Progenitor cell of endocrine pancreas (in vitro differentiated cells): ENCODE measurements at regions not wholly inside any gene's neighbourhood (a gene's known extent, or its start where the extent isn't known, plus 50 kb on each side); places are given as distances from the start of the nearest gene placed in this dataset.
"Not testable (repeated sequence)": the region's sequence is repeated elsewhere in the genome, so short reads cannot be mapped to it uniquely, and the experiment has no call there.

Experiments
- DNase-seq: peaks from one replicate; pipeline ENCODE4 v3.0.0; 2021; ENCODE audit warnings: low spot score; ENCODE audit not compliant: unreplicated experiment
- H3K27ac Mint-ChIP-seq: 2 replicates; pipeline ENCODE4 v1.8.0; 2021; ENCODE audit warnings: mild to moderate bottlenecking, moderate library complexity, mixed read lengths
- H3K27me3 Mint-ChIP-seq: 2 replicates; pipeline ENCODE4 v1.8.0; 2021; ENCODE audit warnings: mixed read lengths
- H3K36me3 Mint-ChIP-seq: 2 replicates; pipeline ENCODE4 v1.8.0; 2022; ENCODE audit warnings: mixed read lengths; ENCODE audit not compliant: insufficient read depth
- H3K4me1 Mint-ChIP-seq: 2 replicates; pipeline ENCODE4 v1.8.0; 2021; ENCODE audit warnings: low read depth, mixed read lengths
- H3K4me3 Mint-ChIP-seq: 2 replicates; pipeline ENCODE4 v1.8.0; 2021; ENCODE audit warnings: low read depth, mild to moderate bottlenecking, moderate library complexity, mixed read lengths
- H3K9me3 Mint-ChIP-seq: 2 replicates; pipeline ENCODE4 v1.8.0; 2021; ENCODE audit warnings: low read depth, mixed read lengths
- CTCF ChIP-seq: fragments of 200-600 bp; sonication (generic); IDR thresholded peaks from one replicate; pipeline ENCODE4 v1.5.0; 2021; ENCODE audit warnings: antibody characterized with exemption, mild to moderate bottlenecking; ENCODE audit not compliant: unreplicated experiment

GRCh38 chr6:85005494-85005893 lies 241.1 kb upstream of the TBX18 start:
- TF ChIP-seq CTCF = no peak
- no peak overlapping the region for H3K27ac Mint-ChIP-seq
- no peaks in the 10 kb centered on the region for H3K4me1 Mint-ChIP-seq
- no peak for DNase-seq
- no peaks in the 10 kb centered on the region for H3K36me3 Mint-ChIP-seq
- H3K9me3 Mint-ChIP-seq = no peaks in the 10 kb centered on the region
- no peak overlapping the region for H3K4me3 Mint-ChIP-seq
- no peaks in the 10 kb centered on the region for H3K27me3 Mint-ChIP-seq

DNA sequence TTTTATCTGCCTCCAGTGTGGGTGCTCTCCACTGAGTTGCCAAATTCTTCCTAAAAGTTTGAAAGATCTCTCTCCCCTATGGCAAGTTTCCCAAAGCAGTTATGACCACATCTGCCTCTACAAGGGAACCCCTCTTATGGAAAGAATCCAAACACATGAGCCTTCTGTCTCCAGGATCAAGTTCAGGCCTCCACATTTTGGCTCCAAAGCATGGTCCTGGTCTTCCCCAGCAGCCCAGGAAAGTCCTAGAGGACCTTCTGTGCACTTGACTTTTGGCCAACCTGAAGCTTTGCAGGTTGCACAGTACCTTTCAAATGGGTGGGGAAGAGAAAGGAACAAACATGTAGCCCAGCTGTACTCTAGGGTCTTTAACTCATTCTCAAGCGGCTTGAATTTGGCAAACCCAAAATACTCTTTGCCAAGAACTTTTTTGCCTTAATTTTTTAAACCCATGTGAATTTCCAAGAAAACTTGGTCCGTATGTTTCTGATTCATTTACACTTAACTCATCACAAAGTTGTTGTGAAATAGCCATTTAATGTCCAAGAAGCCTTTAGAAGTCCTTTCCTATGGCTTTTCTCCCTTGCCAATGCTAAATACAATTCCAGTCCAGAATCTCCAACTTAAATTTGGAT lies 240.1 kb upstream of the TBX18 start:
- Mint-ChIP-seq H3K4me1 (no peaks in the 10 kb centered on the region), H3K9me3 (no peaks in the 10 kb centered on the region), H3K27me3 (no peaks in the 10 kb centered on the region), H3K27ac (no peak overlapping the region), H3K4me3 (no peak overlapping the region), H3K36me3 (no peaks in the 10 kb centered on the region)
- TF ChIP-seq CTCF = no peak
- DNase-seq = no peak

DNA sequence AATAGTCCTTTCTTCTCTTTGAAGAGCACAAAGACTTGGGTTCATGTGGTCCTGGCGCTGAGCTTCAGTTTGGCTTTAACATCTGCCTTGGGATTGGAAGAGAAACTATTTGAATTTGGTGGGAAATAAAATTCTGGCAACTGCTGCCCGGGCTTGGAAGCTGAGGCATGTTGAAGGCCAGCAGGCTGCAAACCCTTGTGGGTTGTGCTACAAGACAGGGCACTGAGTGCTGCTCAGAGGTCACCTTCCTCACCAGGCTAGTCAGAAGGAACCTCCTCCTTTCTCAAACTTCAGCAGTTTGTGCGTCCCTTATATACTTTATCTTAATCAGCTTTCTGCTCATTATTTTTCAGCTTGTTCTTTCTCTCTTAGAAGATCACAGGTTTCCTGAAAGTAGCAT lies 238.4 kb upstream of the TBX18 start:
- H3K27ac Mint-ChIP-seq = no peak overlapping the region
- DNase-seq = no peak
- no peaks in the 10 kb centered on the region for H3K27me3 Mint-ChIP-seq
- no peak for TF ChIP-seq CTCF
- H3K9me3 Mint-ChIP-seq = no peaks in the 10 kb centered on the region
- no peak overlapping the region for H3K4me3 Mint-ChIP-seq
- no peaks in the 10 kb centered on the region for H3K36me3 Mint-ChIP-seq
- H3K4me1 Mint-ChIP-seq = no peaks in the 10 kb centered on the region

GRCh38 chr6:85000001-85000400 lies 235.6 kb upstream of the TBX18 start:
- Mint-ChIP-seq H3K27ac (no peak overlapping the region), H3K36me3 (no peaks in the 10 kb centered on the region), H3K4me3 (no peak overlapping the region), H3K9me3 (no peaks in the 10 kb centered on the region), H3K27me3 (no peaks in the 10 kb centered on the region), H3K4me1 (no peaks in the 10 kb centered on the region)
- no peak for TF ChIP-seq CTCF
- no peak for DNase-seq

DNA sequence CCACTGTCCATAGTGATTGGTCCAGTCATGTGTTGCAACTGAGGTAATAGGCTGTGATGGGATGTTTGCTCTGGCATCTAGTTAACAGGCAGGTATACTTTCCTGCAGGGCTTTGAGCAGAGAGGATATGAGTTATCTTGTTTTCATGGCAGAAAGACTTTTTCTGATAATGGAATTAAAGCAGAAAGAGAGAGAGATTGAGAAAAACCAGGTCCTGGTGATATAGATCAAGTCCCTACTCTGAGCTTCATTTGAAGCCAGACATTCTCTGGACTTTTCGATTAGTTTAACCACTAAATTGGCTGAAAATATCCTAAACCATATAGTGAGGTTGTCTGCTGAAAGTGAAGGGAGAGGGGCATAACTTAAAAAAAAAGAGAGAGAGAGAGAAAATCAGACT lies 233.8 kb upstream of the TBX18 start:
- H3K27me3 Mint-ChIP-seq = no peaks in the 10 kb centered on the region
- no peak for DNase-seq
- no peaks in the 10 kb centered on the region for H3K4me1 Mint-ChIP-seq
- no peak overlapping the region for H3K4me3 Mint-ChIP-seq
- peaks cover 1% of the 10 kb centered on the region for H3K9me3 Mint-ChIP-seq
- TF ChIP-seq CTCF = no peak
- no peak overlapping the region for H3K27ac Mint-ChIP-seq
- no peaks in the 10 kb centered on the region for H3K36me3 Mint-ChIP-seq

- H3K27ac Mint-ChIP-seq, DNase-seq, H3K36me3 Mint-ChIP-seq, H3K27me3 Mint-ChIP-seq, H3K4me3 Mint-ChIP-seq, H3K4me1 Mint-ChIP-seq: not testable (repeated sequence)
- H3K9me3 Mint-ChIP-seq = peaks cover 27% of the 10 kb centered on the region
These were observed 224.4 kb upstream of the TBX18 start for GRCh38 chr6:84988766-84989165.

GRCh38 chr6:84985490-84985889 lies 221.1 kb upstream of the TBX18 start:
- not testable (repeated sequence) for DNase-seq, H3K4me1 Mint-ChIP-seq, H3K27ac Mint-ChIP-seq, H3K27me3 Mint-ChIP-seq, H3K36me3 Mint-ChIP-seq, H3K4me3 Mint-ChIP-seq
- peaks cover 14% of the 10 kb centered on the region for H3K9me3 Mint-ChIP-seq
